GM23338 (cell line): ENCODE measurements at regions not wholly inside any gene's neighbourhood (a gene's known extent, or its start where the extent isn't known, plus 50 kb on each side); places are given as distances from the start of the nearest gene placed in this dataset.

Source experiments
- ATAC-seq: fragments of 200-7000 bp; cut with Tn5 transposase; 3 replicates; pipeline ENCODE4 v1.9.1; 2020
- DNase-seq: peaks from one replicate; pipeline ENCODE4 v3.0.0-alpha.2; 2015; ENCODE audit warnings: low spot score
- H2AFZ ChIP-seq: fragments of 200-600 bp; sonication (generic); 2 replicates; pipeline ENCODE4 v1.8.0; 2016; ENCODE audit warnings: antibody characterized with exemption, mild to moderate bottlenecking, moderate library complexity
- H3F3A ChIP-seq: fragments of 200-600 bp; sonication (generic); replicated peaks from 2 replicates; pipeline ENCODE4 v1.8.0; 2017; ENCODE audit warnings: antibody characterized with exemption, mixed run types, low read depth
- H3K27ac ChIP-seq: fragments of 200-600 bp; sonication (generic); 2 replicates; pipeline ENCODE4 v1.6.1; 2016; ENCODE audit warnings: low read depth
- H3K27me3 ChIP-seq: fragments of 200-600 bp; sonication (generic); 2 replicates; pipeline ENCODE4 v1.8.0; 2016; ENCODE audit warnings: mild to moderate bottlenecking, mixed run types, moderate library complexity; ENCODE audit not compliant: insufficient read depth
- H3K36me3 ChIP-seq: fragments of 200-600 bp; sonication (generic); 2 replicates; pipeline ENCODE4 v1.8.0; 2016; ENCODE audit warnings: mild to moderate bottlenecking; ENCODE audit not compliant: insufficient read depth
- H3K4me1 ChIP-seq: fragments of 200-600 bp; sonication (generic); 2 replicates; pipeline ENCODE4 v1.8.0; 2016; ENCODE audit warnings: mild to moderate bottlenecking, moderate library complexity; ENCODE audit not compliant: insufficient read depth
- H3K4me2 ChIP-seq: fragments of 200-600 bp; sonication (generic); 2 replicates; pipeline ENCODE4 v1.7.1; 2017; ENCODE audit warnings: mixed run types
- H3K4me3 ChIP-seq: fragments of 200-600 bp; sonication (generic); 2 replicates; pipeline ENCODE4 v1.6.1; 2016; ENCODE audit warnings: mixed run types
- H3K79me2 ChIP-seq: fragments of 200-600 bp; sonication (generic); replicated peaks from 2 replicates; pipeline ENCODE4 v1.8.0; 2017; ENCODE audit warnings: mild to moderate bottlenecking; ENCODE audit not compliant: insufficient read depth
- H3K9me2 ChIP-seq: fragments of 200-600 bp; sonication (generic); 2 replicates; pipeline ENCODE4 v1.8.0; 2017; ENCODE audit not compliant: insufficient read depth
- H4K20me1 ChIP-seq: fragments of 200-600 bp; sonication (generic); replicated peaks from 2 replicates; pipeline ENCODE4 v1.8.0; 2017; ENCODE audit warnings: mild to moderate bottlenecking; ENCODE audit not compliant: insufficient read depth
- H3K27ac Mint-ChIP-seq: 2 replicates; pipeline ENCODE4 v1.8.0; 2020; ENCODE audit warnings: inconsistent platforms, mild to moderate bottlenecking, moderate library complexity, mixed read lengths
- H3K27me3 Mint-ChIP-seq: 3 replicates; pipeline ENCODE4 v1.8.0; 2022; ENCODE audit warnings: low read depth, mild to moderate bottlenecking, moderate library complexity, mixed read lengths, inconsistent platforms; ENCODE audit not compliant: insufficient read depth, poor library complexity
- H3K36me3 Mint-ChIP-seq: 3 replicates; pipeline ENCODE4 v1.8.0; 2021; ENCODE audit warnings: low read depth, mild to moderate bottlenecking, inconsistent platforms, moderate library complexity, mixed read lengths
- H3K4me1 Mint-ChIP-seq: 3 replicates; pipeline ENCODE4 v1.8.0; 2020; ENCODE audit warnings: mild to moderate bottlenecking, inconsistent platforms, mixed read lengths
- H3K4me3 Mint-ChIP-seq: 3 replicates; pipeline ENCODE4 v1.8.0; 2021; ENCODE audit warnings: moderate library complexity, mild to moderate bottlenecking, inconsistent platforms, mixed read lengths
- H3K9me3 Mint-ChIP-seq: 3 replicates; pipeline ENCODE4 v1.8.0; 2020; ENCODE audit warnings: moderate library complexity, mild to moderate bottlenecking, inconsistent platforms, mixed read lengths
- CREB1 ChIP-seq: fragments of 250-450 bp; sonication (Bioruptor Pico); IDR thresholded peaks from 2 replicates; pipeline ENCODE4 v1.5.0; 2020; ENCODE audit warnings: low read depth, mild to moderate bottlenecking, moderate library complexity
- ETS1 ChIP-seq: IDR thresholded peaks from 2 replicates; pipeline ENCODE4 v1.6.1; 2016; ENCODE audit warnings: antibody characterized with exemption
- EZH2 ChIP-seq: fragments of 200-600 bp; sonication (generic); IDR thresholded peaks from one replicate; pipeline ENCODE4 v1.8.0; 2017; ENCODE audit warnings: antibody characterized with exemption, mild to moderate bottlenecking, low read depth; ENCODE audit not compliant: unreplicated experiment
- EZH2phosphoT487 ChIP-seq: fragments of 200-600 bp; sonication (generic); IDR thresholded peaks from one replicate; pipeline ENCODE4 v1.8.1; 2018; ENCODE audit warnings: antibody characterized with exemption; ENCODE audit not compliant: unreplicated experiment
- JUNB ChIP-seq: IDR thresholded peaks from one replicate; pipeline ENCODE4 v1.6.1; 2016; ENCODE audit warnings: antibody characterized with exemption; ENCODE audit not compliant: unreplicated experiment
- NANOG ChIP-seq: IDR thresholded peaks from 2 replicates; pipeline ENCODE4 v1.6.1; 2016; ENCODE audit warnings: antibody characterized with exemption, borderline replicate concordance
- POLR2AphosphoS5 ChIP-seq: IDR thresholded peaks from 2 replicates; pipeline ENCODE4 v1.6.1; 2016; ENCODE audit warnings: antibody characterized with exemption, low read depth
- STAT1 ChIP-seq: IDR thresholded peaks from one replicate; pipeline ENCODE4 v1.6.1; 2016; ENCODE audit warnings: antibody characterized with exemption; ENCODE audit not compliant: unreplicated experiment
- ZNF114 ChIP-seq: fragments of 250-450 bp; sonication (Bioruptor Pico); IDR thresholded peaks from 2 replicates; pipeline ENCODE4 v1.5.0; 2020; ENCODE audit warnings: mild to moderate bottlenecking, moderate library complexity
- ZNF331 ChIP-seq: fragments of 250-450 bp; sonication (Bioruptor Pico); IDR thresholded peaks from 2 replicates; pipeline ENCODE4 v1.5.0; 2020; ENCODE audit warnings: low read depth, mild to moderate bottlenecking, moderate library complexity
- TF ChIP-seq, protein P1 (sequence below): fragments of 250-450 bp; sonication (Bioruptor Pico); IDR thresholded peaks from 2 replicates; pipeline ENCODE4 v1.5.0; 2020; ENCODE audit warnings: mild to moderate bottlenecking, moderate library complexity
- TF ChIP-seq, protein P2 (sequence below), 2 experiments: fragments of 200-600 bp in 1 of 2; sonication (generic) in 1 of 2; conservative IDR thresholded peaks; 2 replicates each; pipeline versions ENCODE4 v1.5.1 to v1.6.1; 2016 to 2017; ENCODE audit warnings: antibody characterized with exemption in 2 of 2, low read depth in 2 of 2, mild to moderate bottlenecking in 2 of 2, moderate library complexity in 1 of 2

DNA sequence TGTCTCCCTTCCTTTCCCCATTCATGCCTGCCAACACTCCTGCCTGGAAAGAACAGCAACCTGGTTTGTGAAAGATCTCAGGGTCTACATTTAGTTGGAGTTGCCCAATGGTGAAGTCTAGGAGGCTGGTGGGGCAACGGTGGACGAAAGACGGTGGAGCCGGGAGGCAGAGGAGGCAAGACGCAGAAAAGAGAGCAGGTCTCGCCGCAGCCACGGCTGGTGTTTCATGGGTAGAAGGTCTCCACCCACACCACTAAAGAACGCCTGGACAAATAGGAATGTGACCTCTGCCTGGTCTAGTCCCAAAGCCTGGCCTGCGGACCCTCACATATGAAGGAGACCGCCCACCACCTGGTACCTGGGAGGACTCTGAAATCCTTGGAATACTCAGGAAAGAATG, 185.6 kb downstream of the ALG10 start:
- no peaks in the 10 kb centered on the region for H3K27me3 ChIP-seq
- no peaks in the 10 kb centered on the region for H3F3A ChIP-seq
- no peaks in the 10 kb centered on the region for H3K4me1 ChIP-seq
- H3K27ac Mint-ChIP-seq: no peak overlapping the region
- H3K4me3 ChIP-seq: no peak overlapping the region
- peaks cover 56% of the 10 kb centered on the region for H3K36me3 Mint-ChIP-seq
- DNase-seq (no peak), ATAC-seq (no peak)
- TF ChIP-seq STAT1: no peak
- TF ChIP-seq JUNB: no peak
- TF ChIP-seq POLR2AphosphoS5: no peak
- TF ChIP-seq, protein P1, sequence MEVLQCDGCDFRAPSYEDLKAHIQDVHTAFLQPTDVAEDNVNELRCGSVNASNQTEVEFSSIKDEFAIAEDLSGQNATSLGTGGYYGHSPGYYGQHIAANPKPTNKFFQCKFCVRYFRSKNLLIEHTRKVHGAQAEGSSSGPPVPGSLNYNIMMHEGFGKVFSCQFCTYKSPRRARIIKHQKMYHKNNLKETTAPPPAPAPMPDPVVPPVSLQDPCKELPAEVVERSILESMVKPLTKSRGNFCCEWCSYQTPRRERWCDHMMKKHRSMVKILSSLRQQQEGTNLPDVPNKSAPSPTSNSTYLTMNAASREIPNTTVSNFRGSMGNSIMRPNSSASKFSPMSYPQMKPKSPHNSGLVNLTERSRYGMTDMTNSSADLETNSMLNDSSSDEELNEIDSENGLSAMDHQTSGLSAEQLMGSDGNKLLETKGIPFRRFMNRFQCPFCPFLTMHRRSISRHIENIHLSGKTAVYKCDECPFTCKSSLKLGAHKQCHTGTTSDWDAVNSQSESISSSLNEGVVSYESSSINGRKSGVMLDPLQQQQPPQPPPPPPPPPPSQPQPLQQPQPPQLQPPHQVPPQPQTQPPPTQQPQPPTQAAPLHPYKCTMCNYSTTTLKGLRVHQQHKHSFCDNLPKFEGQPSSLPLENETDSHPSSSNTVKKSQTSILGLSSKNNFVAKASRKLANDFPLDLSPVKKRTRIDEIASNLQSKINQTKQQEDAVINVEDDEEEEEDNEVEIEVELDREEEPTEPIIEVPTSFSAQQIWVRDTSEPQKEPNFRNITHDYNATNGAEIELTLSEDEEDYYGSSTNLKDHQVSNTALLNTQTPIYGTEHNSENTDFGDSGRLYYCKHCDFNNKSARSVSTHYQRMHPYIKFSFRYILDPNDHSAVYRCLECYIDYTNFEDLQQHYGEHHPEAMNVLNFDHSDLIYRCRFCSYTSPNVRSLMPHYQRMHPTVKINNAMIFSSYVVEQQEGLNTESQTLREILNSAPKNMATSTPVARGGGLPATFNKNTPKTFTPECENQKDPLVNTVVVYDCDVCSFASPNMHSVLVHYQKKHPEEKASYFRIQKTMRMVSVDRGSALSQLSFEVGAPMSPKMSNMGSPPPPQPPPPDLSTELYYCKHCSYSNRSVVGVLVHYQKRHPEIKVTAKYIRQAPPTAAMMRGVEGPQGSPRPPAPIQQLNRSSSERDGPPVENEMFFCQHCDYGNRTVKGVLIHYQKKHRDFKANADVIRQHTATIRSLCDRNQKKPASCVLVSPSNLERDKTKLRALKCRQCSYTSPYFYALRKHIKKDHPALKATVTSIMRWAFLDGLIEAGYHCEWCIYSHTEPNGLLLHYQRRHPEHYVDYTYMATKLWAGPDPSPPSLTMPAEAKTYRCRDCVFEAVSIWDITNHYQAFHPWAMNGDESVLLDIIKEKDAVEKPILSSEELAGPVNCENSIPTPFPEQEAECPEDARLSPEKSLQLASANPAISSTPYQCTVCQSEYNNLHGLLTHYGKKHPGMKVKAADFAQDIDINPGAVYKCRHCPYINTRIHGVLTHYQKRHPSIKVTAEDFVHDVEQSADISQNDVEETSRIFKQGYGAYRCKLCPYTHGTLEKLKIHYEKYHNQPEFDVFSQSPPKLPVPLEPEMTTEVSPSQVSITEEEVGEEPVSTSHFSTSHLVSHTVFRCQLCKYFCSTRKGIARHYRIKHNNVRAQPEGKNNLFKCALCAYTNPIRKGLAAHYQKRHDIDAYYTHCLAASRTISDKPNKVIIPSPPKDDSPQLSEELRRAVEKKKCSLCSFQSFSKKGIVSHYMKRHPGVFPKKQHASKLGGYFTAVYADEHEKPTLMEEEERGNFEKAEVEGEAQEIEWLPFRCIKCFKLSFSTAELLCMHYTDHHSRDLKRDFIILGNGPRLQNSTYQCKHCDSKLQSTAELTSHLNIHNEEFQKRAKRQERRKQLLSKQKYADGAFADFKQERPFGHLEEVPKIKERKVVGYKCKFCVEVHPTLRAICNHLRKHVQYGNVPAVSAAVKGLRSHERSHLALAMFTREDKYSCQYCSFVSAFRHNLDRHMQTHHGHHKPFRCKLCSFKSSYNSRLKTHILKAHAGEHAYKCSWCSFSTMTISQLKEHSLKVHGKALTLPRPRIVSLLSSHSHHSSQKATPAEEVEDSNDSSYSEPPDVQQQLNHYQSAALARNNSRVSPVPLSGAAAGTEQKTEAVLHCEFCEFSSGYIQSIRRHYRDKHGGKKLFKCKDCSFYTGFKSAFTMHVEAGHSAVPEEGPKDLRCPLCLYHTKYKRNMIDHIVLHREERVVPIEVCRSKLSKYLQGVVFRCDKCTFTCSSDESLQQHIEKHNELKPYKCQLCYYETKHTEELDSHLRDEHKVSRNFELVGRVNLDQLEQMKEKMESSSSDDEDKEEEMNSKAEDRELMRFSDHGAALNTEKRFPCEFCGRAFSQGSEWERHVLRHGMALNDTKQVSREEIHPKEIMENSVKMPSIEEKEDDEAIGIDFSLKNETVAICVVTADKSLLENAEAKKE (CRISPR knock-in tag): no peak
- TF ChIP-seq EZH2phosphoT487: no peak
- TF ChIP-seq ZNF331 (CRISPR knock-in tag): no peak
- TF ChIP-seq, protein P2, sequence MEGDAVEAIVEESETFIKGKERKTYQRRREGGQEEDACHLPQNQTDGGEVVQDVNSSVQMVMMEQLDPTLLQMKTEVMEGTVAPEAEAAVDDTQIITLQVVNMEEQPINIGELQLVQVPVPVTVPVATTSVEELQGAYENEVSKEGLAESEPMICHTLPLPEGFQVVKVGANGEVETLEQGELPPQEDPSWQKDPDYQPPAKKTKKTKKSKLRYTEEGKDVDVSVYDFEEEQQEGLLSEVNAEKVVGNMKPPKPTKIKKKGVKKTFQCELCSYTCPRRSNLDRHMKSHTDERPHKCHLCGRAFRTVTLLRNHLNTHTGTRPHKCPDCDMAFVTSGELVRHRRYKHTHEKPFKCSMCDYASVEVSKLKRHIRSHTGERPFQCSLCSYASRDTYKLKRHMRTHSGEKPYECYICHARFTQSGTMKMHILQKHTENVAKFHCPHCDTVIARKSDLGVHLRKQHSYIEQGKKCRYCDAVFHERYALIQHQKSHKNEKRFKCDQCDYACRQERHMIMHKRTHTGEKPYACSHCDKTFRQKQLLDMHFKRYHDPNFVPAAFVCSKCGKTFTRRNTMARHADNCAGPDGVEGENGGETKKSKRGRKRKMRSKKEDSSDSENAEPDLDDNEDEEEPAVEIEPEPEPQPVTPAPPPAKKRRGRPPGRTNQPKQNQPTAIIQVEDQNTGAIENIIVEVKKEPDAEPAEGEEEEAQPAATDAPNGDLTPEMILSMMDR (conservative IDR thresholded peaks at IDR 0.05; ENCODE audit: low read depth in 2 of 2): no peak
- TF ChIP-seq EZH2: no peak
- TF ChIP-seq CREB1: no peak
- no peak for TF ChIP-seq NANOG
- TF ChIP-seq ETS1: no peak
- no peak for TF ChIP-seq ZNF114
- H3K4me2 ChIP-seq: no peak overlapping the region
- no peak overlapping the region for H3K27ac ChIP-seq
- peaks cover 22% of the 10 kb centered on the region for H3K27me3 Mint-ChIP-seq
- no peak overlapping the region for H3K4me3 Mint-ChIP-seq
- H3K4me1 Mint-ChIP-seq: no peaks in the 10 kb centered on the region
- no peaks in the 10 kb centered on the region for H3K36me3 ChIP-seq
- H3K9me3 Mint-ChIP-seq: peaks cover 96% of the 10 kb centered on the region
- H2AFZ ChIP-seq: no peak overlapping the region
- no peaks in the 10 kb centered on the region for H3K9me2 ChIP-seq
- no peaks in the 10 kb centered on the region for H3K79me2 ChIP-seq
- H4K20me1 ChIP-seq: no peaks in the 10 kb centered on the region
